NCI-H82 (cell line): ENCODE measurements at regions not wholly inside any gene's neighbourhood (a gene's known extent, or its start where the extent isn't known, plus 50 kb on each side); places are given as distances from the start of the nearest gene placed in this dataset.
"Not testable (repeated sequence)": the region's sequence is repeated elsewhere in the genome, so short reads cannot be mapped to it uniquely, and the experiment has no call there.

Experiments used
- DNase-seq: peaks from one replicate; lab custom pipeline; 2025; lab: John Stamatoyannopoulos, UW

DNA sequence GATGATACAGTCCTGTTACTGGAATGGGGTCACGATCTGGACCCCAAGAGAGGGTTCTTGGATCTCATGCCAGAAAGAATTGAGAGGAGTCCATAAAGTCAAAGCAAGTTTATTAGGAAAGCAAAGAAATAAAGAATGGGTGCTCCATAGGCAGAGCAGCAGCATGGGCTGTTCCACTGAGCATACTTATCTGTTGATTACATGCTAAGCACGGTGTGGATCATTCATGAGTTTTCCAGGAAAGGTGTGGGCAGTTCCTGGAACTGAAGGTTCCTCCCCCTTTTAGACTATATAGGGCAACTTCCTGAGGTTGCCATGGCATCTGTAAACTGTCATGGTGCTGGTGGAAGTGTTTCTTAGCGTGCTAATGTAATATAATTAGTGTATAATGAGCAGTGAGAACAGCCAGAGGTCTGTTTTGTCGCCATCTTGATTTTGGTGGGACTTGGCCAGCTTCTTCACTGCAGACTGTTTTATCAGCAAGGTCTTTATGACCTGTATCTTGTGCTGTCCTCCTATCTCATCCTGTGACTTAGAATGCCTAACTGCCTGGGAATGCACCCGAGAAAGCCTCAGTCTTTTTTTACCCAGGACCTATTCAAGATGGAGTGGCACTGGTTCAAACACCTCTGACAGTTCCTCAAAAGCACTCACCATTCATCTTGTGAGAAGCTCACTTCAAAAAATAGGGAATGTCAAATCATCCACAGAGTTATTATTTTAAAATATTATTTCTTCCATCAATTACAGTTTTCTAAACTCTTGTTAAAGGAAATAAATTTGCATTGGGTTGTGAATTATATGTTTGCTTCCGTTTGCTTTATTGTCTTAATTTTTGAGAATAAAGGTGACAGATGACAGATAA is 1358.8 kb upstream of the TMEM132C start:
- DNase-seq = no peak

DNA sequence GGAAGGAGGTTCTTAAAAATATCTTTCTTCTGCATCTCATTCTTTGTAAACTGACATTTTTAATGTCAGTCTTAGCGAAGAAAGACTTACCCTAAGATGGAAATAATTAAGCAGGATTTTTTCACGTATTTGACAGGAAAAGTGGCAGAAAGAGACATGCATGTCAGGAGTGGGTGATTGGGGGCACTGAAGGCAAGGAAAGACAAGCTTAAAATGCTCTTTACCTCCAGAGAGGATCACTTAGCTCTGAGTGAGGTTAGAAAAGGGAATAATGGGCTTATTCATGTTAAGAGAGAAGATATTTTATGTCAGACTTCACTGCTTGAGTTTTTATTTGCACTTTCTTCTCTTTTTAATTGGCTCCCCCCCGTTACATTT is 1358.2 kb upstream of the TMEM132C start:
- DNase-seq = no peak

DNA sequence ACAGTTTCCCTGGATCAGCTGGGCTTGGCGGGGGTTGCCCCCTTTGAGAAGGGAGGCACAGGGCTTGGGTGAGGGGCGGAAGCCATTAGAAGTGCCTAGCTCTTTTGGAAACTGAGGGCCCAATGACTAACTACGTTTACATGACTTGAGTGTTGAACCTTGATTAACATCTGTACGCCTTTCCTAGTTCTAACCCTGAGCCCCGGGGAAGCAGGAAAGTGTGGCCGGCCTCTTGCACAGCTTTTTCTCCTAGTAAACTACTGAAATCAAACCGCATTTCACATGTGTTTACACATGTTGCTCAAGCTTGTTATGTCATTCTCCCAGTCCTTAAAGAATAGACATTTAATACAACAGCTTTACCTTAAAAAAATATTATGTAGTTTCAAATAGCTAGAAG is 1356.4 kb upstream of the TMEM132C start:
- no peak for DNase-seq

DNA sequence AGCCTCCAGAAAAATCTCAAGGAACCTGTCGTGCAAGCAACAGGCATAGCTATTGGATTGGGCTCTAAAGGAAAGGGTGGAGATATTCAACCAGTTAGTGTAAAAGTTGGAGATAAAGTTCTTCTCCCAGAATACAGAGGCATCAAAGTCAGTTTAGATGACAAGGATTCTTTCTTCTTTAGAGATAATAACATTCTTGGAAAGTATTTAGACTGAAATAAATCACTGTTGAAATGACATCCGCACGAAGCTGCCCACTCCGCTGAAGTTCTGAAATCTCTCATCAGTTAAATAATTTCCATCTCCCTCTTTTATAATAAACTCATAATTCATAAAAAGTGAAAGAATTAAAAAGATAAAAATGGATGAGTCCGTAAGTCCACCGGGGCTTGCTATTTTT is 1354.9 kb upstream of the TMEM132C start:
- no peak for DNase-seq

DNA sequence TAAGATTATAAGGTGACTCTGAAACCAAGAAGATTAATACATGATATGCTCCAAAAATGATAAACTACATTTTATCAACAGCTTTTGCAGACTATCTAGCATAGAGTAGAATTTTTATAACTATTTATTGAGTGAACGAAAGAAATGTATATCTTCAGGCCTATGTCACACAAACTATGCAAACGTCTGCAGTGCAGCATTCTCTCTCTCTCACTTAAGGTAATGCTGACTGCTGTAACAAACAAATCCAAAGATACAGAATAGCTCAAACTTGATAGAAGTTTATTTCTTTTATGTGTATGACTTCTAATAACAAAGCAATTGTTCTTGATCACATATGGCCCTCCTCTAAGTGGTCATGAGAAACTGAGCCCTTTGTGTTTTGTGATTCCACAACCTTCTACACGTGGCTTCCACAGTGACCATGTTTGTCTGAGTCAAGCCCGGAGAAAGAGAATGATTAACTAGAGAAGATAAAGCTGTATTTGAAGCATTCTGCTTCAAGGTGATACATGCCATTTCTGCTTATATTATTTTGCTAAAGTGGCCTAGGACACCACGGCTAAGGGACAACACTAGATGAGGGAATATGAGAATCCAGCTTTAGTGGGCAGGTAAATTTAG is 1352.7 kb upstream of the TMEM132C start:
- DNase-seq = no peak

DNA sequence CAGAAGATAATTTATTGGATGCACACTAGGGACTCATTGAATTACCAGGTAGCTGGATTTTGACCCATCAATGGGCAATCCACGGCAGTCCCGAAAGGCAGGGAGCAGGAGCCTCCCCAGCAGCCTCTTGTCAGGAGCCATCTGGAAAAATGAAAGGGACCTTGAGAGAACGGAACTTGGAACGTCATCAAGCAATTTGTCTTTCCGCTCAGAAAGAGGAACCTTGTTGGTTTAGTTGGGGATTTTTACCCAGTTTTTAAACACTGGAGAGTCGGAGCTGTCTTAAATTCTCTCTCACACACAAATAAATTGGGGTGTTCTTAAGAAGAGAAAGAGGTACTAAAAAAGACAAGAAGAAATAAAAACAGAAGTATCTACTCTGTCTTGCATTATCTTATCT is 1351.7 kb upstream of the TMEM132C start:
- no peak for DNase-seq

DNA sequence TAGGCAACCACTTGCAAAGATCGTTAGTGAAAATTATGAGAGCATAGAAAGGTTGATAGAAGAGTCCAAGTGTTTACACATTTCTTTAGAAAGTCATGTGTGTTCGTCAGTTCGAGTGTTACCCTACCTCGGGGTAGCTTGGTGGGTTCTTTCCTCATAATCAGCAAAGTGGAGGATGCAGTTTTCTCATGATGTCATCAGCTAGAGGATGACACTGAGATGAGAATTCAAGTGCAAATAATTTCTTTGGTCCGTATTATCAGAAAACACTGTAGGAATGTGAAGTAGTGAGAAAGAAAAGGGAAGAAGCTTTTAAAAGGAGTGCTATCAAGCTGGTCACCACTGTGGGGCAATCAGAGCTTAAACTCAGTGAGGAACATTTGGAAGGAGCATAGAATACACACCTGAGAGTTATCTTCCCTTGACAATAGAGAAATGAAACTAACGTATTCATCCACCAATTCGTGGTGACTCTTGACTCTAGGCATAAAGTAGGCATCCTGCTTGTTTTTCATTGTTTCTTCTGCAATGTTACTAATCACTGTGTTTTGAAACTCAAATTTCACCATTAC is 1340.9 kb upstream of the TMEM132C start:
- DNase-seq = no peak

DNA sequence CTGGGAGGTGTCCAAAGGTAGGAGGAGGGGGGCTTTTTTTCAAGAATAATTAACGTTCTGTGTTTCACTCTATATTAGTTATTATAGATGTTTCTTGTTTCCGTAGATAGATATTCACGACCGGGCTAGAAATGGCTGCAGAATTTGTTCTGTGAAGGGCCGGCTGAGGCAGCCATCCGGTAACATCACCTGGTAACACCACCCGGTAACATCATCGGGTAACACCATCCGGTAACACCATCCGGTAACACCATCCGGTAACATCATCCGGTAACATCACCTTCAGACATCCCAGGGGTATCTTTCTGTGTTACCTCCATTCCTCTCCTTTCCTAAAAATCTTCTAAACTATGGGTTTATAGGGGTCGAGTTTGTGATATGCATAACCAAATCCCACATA is 1336.7 kb upstream of the TMEM132C start:
- no peak for DNase-seq

DNA sequence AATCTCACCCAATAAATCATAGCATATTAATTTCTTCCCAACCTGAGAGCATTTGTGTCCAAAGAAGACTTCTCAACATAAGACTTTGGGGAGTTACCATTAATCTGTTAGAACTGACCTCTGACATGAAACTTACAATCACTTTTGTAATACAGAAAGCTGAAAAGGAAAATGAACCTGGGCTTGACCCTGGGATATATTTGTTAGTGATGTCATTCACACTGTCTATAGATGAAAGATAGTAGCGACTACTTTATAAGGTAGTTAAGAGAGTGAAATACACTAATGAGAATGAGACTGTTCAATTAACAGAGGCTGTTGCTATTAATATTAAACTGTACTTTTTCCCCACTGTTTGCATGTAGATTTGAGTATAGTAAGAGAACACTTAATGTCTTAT is 1334.8 kb upstream of the TMEM132C start:
- no peak for DNase-seq

DNA sequence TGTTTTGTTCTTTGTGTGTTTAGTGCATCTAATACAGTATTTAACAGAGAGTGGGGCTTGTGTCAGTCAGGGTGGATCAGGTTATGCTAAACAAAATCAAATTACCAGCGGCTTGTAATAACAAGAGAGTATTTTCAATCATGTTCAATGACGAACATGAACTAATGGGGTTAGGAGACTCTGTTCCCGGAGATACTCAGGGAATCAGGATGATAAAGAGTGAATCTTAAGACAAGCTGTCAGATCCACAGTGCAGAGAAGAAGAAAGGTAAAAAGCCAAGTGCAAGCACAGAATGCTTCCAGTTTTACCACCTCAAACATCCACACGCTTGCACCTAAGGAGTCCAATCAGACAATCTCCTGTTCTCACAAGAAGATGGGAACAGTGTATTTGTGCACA is 1331.5 kb upstream of the TMEM132C start:
- no peak for DNase-seq

DNA sequence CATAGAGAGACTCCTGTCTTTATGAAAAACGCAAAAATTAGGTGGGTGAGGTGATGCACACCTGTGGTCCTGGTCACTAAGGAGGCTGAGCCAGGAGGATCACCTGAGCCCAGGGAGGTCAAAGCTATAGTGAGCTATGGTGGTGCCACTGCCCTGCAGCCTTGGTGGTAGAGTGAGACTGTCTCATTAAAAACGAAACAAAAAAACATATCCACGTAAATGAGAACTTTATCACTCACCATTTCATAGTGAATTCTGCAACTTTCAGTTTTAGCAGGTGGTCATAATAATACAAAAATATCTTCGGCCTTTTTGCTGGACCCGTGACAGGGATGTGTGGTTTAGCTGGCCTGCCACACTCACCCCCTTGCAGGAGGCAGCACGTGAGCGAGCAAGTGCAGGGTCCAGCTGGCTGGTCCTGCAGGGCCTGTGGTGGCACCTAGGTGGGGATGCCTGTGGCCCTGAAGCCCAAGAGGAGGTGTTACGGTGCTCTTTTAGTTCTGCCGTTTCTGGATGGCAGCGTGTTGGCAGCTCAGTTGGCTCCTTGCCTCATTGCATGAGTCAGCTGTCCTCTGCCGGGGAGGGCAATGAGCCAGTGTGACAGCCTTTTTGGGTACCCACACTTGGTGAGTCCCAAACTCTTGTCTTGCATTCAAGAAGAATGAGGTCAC is 1330.7 kb upstream of the TMEM132C start:
- no peak for DNase-seq

DNA sequence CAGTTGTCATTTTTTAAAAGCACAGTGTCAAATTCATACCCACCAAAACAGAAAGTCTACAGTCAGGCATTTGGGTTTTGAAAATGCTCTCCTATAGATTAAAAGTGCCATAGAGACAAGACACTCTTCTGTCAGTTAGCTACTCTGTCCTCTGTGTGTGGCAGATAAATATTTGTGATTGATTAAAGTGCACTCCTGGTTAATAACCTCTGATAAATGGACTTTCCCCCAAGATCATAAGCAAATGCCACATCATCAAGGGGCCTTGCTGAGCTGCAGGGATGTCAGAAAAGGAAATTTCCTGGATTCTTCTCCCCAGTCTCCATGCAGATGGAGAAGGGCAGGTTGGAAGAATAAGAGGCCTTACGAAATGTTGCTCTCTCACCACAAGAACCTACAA is 1329.5 kb upstream of the TMEM132C start:
- no peak for DNase-seq

DNA sequence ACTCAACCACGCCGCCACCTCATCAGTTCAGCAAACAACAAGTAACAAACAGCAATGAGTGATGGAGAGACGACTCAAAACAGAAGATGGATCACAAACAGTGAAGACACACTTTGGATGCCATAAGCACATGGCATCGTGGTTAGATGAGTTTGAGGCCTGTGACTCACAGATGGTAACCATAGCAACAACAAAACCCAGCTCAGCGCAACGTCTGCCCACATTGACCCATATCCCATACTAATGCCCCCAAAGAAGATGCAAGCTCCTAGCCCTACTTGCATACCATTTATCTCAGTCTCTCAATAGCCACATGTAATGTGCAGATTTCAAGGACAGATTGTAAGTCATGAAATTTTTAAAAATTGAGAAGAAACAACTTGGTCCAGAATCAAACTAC is 1322.3 kb upstream of the TMEM132C start:
- no peak for DNase-seq

DNA sequence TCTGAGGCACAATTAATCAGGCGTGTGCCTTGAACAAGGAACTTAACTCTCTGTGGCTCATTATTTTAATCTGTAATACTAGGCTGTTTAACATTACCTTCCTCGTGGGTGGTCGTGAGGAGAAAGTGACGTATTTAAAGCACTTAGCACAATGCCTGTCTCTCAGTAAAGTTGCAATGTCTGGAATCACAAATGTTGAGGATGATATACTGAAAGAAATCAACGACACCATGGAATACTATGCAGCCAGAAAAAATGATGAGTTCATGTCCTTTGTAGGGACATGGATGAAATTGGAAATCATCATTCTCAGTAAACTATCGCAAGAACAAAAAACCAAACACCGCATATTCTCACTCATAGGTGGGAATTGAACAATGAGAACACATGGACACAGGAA is 1320.0 kb upstream of the TMEM132C start:
- not testable (repeated sequence) for DNase-seq

DNA sequence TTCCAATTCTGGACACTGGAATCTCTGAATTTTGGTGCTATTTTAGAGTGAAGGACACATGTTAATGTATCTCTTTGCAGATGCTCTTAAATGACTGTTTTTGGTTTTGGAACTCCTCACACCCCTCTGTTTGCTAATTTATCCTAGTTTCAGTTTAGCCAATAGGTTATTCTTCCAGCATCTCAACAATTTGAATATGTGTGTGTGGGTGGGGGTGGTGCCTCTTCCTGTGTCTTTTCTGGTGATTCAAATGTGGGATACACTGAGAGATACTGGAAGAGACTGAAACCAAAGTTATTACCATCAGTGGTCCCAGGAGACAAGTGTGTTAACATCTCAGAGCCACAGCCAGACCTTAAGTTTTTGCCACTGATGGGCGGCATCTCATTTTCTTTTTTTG is 1317.4 kb upstream of the TMEM132C start:
- DNase-seq = no peak

DNA sequence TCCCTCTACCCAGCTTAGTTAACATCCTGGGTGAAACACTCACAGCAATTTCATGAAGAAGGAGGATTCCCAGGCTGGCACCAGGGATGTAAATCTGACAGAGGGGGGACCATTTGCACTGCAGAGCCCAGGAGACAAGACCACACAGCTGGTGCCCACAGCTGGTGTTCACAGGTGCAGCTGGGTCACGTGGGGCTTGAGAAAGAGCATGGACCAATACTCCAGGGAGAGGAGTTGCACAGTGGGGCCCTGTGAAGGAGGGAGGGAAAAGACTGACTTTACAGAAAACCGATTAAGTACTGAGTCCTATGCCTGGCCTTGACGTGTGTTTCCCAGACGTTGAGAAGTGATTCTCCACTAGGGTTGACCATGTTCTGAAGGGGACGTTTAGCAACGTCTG is 1316.7 kb upstream of the TMEM132C start:
- peak; percentile 34 for DNase-seq

DNA sequence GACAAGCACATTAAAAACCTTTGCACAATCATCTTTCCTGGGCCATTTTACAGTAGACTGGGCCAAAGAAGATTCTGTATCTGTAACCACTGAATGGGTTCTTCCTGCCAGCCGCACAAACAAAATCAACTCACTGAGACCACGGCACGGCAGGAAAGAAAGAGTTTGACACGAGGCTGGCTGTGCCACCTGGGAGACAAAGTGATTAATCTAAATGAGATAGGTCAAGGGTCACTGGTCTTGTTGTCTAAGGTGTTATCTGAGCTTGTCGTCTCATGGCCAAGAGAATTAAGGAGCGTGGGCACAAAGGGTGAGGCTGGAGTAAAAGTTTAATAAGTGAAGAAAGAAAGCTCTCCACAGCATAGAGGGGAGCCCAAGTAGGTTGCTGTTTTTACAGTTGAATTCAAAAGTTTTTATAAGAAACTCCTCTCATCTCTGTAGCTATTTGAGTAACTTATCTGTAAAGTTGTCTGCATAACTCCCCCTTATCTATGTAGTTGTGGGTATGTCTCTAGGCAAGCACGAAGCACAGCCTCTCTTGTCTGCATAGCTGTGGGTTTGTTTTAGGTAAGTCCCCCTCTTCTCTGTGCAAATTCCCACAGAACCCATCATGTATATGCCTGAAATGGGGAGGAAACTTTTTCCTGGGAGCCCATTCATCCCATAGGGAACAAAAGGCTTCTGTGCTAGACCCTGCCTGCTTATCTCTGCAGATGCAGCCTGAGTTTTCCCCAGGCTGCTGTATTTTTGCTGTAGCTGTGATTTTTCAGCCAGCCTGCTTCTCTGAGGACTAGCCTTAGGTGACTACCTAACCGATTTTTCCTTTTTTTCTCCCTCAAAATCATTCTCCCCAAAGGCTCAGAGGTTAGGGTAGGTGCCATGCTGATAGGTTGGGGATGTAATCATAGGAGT is 1314.6 kb upstream of the TMEM132C start:
- DNase-seq = no peak

DNA sequence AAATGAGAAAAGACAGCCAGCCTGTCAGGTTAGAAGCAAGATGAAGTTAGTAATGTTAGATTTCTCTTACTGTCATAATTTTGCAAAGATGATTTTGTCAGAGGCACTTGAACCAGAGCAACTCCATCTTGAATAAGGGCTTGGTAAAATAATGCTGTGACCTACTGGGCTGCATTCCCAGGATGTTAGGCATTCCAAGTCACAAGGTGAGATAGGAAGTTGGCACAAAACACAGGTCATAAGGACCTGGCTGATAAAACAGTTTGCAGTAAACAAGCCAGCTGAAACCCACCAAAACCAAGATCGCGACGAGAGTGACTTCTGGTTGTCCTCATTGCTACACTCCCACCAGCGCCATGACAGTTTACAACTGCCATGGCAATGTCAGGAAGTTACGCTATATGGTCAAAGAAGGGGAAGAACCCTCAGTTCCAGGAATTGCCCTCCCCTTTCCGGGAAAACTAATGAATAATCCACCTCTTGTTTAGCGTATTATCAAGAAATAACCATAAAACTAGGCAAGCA is 1313.5 kb upstream of the TMEM132C start:
- no peak for DNase-seq

DNA sequence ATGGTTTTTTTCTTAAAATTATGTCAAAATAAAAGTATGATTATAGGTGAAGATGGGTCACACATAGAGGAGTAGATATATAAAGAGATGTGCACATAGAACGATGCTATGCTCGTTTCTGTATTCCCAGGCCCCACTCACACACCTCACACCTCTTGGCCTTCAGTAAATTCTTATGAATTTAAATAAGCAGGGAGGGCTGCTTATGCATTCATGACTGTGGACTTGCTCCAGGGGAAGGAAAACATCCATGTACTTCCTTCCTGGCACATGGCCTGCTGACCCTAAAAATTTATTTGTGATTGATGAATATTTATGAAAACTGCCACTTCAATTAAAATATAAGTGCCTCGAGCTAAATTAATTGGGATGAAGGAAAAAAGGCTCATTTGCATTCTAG is 1306.7 kb upstream of the TMEM132C start:
- no peak for DNase-seq

DNA sequence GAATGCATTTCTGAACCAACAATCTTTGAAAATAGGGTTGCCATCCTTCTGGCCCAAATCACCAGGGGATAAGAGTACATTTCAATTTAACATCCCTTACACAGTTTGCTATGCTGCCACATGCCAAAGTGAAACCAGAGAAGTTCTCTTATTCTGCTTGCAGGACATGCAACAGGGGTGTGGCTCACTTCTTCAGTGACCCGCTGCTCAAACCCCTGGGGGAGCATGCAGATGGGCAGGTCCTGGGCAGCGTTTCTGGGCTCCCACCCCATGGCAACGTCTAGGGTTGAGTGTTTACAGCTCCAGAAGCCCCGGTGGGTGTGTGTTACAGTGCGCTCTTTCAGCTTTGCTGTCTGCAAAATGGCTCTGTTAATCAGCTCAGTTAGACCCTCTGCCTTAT is 1306.3 kb upstream of the TMEM132C start:
- no peak for DNase-seq

DNA sequence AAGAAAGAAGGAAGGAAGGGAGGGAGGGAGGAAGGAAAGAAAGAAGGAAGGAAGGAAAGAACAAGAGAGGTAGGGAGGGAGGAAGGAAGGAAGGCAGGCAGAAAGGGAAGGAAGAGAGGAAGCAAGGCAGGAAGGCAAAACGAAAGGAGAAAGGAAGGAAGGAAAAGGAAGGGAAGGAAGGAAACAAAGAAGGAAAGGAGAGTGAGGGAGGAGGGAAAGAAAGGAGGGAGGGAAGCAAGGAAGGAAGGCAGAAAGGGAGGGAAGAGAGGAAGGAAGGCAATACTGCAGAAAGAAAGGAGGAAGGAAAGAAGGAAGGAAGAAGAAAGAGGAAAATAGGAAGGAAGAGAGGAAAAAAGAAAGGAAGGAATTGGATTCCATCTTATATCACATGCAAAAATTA is 1303.1 kb upstream of the TMEM132C start:
- DNase-seq = no peak

DNA sequence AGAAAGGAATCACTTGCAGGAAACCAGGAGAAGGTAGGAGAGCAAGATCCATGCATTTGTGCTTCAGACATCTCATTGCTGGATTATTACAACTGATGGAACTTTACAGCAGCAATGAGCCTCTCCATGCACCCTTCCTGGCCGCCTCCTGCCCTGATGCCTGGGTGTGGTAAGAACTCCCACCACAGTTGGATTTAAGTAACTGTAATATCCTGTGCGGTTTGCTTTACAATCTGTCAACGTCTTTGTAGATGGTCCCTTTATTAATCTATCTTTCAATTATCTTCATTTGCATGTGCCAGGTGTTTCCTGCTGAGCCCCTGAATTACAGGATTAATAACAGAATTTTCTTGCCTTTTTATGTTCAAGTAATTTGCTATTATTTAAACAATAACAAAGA is 1300.5 kb upstream of the TMEM132C start:
- DNase-seq = peak; percentile 38
